Gastrocnemius medialis (tissue), 4 donors: ENCODE measurements at regions not wholly inside any gene's neighbourhood (a gene's known extent, or its start where the extent isn't known, plus 50 kb on each side); places are given as distances from the start of the nearest gene placed in this dataset.

ENCODE experiments used
- POLR2A ChIP-seq, 2 donors: fragments of 450-650 bp; IDR thresholded peaks; one replicate each; pipeline ENCODE4 v1.6.1; 2017; ENCODE audit warnings: antibody characterized with exemption in 2 of 2, mild to moderate bottlenecking in 2 of 2, moderate library complexity in 2 of 2
- TF ChIP-seq, protein P1 (sequence below), 5 experiments: fragments of 450-650 bp in 3 of 5; fragments of 200-600 bp in 2 of 5; sonication (generic) in 2 of 5; IDR thresholded peaks in 4 of 5; conservative IDR thresholded peaks in 1 of 5; 1 replicate in 4 of 5; 2 replicates in 1 of 5; pipeline ENCODE4 v1.5.1; 2016 to 2019; ENCODE audit warnings: antibody characterized with exemption in 5 of 5, mild to moderate bottlenecking in 3 of 5, moderate library complexity in 3 of 5

DNA sequence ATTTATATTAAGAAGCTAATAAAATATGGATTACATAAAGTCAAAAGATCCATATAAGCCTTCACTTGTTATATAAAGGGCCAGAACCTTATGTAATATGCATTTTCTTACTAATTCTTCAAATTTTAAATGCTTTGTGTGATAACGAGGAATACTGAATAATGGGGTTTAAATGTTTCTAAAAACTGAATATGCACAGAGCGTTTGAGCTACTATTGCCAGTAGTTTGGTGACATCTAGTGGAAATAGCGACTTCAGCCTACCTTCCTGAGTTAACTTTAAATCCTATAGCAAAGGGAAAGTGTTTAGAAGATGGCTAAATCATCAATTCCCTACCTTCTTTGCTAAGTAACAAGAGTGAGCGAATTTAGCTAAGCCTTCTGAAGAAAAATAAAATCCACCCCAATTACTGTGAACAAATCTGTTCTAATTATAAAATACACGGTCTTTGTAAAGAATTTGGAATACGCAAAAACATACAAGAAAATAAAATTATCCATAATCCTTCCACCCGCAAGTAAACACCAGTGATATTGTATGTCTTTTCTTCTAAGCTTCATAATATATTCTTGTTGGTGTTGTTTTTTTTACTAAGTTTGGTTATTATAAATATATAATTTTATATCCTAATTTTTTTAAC, 115.5 kb upstream of the G2E3 start:
- TF ChIP-seq POLR2A (IDR thresholded peaks at IDR 0.05), result no peak
- TF ChIP-seq, protein P1, sequence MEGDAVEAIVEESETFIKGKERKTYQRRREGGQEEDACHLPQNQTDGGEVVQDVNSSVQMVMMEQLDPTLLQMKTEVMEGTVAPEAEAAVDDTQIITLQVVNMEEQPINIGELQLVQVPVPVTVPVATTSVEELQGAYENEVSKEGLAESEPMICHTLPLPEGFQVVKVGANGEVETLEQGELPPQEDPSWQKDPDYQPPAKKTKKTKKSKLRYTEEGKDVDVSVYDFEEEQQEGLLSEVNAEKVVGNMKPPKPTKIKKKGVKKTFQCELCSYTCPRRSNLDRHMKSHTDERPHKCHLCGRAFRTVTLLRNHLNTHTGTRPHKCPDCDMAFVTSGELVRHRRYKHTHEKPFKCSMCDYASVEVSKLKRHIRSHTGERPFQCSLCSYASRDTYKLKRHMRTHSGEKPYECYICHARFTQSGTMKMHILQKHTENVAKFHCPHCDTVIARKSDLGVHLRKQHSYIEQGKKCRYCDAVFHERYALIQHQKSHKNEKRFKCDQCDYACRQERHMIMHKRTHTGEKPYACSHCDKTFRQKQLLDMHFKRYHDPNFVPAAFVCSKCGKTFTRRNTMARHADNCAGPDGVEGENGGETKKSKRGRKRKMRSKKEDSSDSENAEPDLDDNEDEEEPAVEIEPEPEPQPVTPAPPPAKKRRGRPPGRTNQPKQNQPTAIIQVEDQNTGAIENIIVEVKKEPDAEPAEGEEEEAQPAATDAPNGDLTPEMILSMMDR (IDR thresholded peaks at IDR 0.05 in 4 of 5, conservative IDR thresholded peaks at IDR 0.05 in 1 of 5), result peak in 2 of 5 experiments; percentile 16 to 26
